H9 (cell line): ENCODE measurements at regions not wholly inside any gene's neighbourhood (a gene's known extent, or its start where the extent isn't known, plus 50 kb on each side); places are given as distances from the start of the nearest gene placed in this dataset.

Experiments used
- DNase-seq: peaks from one replicate; pipeline ENCODE4 v3.0.0-alpha.2; 2017
- H2AFZ ChIP-seq: one replicate; pipeline ENCODE4 v1.6.1; 2013; ENCODE audit warnings: mild to moderate bottlenecking, low read length, control low read depth, moderate library complexity
- H2AK5ac ChIP-seq: 2 replicates; pipeline ENCODE4 v1.6.1; 2013; ENCODE audit warnings: low read length, control low read depth, mixed read lengths; ENCODE audit not compliant: insufficient read length
- H2BK120ac ChIP-seq: one replicate; pipeline ENCODE4 v1.6.1; 2013; ENCODE audit warnings: low read depth, mild to moderate bottlenecking, low read length, control low read depth, inconsistent platforms; ENCODE audit not compliant: poor library complexity, severe bottlenecking
- H2BK12ac ChIP-seq: 2 replicates; pipeline ENCODE4 v1.6.1; 2013; ENCODE audit warnings: low read length, control low read depth, mixed read lengths, low read depth; ENCODE audit not compliant: insufficient read length
- H2BK15ac ChIP-seq: 2 replicates; pipeline ENCODE4 v1.6.1; 2013; ENCODE audit warnings: low read depth, low read length, control low read depth
- H2BK20ac ChIP-seq: one replicate; pipeline ENCODE4 v1.6.1; 2013; ENCODE audit warnings: low read depth, mild to moderate bottlenecking, low read length, control low read depth, inconsistent platforms; ENCODE audit not compliant: poor library complexity, severe bottlenecking
- H2BK5ac ChIP-seq: 2 replicates; pipeline ENCODE4 v1.6.1; 2013; ENCODE audit warnings: low read length, control low read depth, mixed read lengths; ENCODE audit not compliant: insufficient read length
- H3K14ac ChIP-seq: 2 replicates; pipeline ENCODE4 v1.6.1; 2013; ENCODE audit warnings: low read length, control low read depth; ENCODE audit not compliant: insufficient read depth
- H3K18ac ChIP-seq: 2 replicates; pipeline ENCODE4 v1.6.1; 2013; ENCODE audit warnings: low read depth, mild to moderate bottlenecking, mixed read lengths, low read length, control low read depth; ENCODE audit not compliant: insufficient read length
- H3K23ac ChIP-seq: 2 replicates; pipeline ENCODE4 v1.6.1; 2013; ENCODE audit warnings: low read length, control low read depth, mixed read lengths, low read depth; ENCODE audit not compliant: insufficient read length
- H3K23me2 ChIP-seq: 2 replicates; pipeline ENCODE4 v1.6.1; 2013; ENCODE audit warnings: low read depth, mild to moderate bottlenecking, mixed read lengths, low read length, control low read depth; ENCODE audit not compliant: insufficient read length, poor library complexity, severe bottlenecking
- H3K27ac ChIP-seq: 2 replicates; pipeline ENCODE4 v1.5.1; 2013; ENCODE audit warnings: low read length, control low read depth, mixed read lengths, low read depth; ENCODE audit not compliant: insufficient read length
- H3K27me3 ChIP-seq: 2 replicates; pipeline ENCODE4 v1.6.1; 2013; ENCODE audit warnings: low read length, control low read depth, inconsistent platforms; ENCODE audit not compliant: insufficient read depth
- H3K4ac ChIP-seq: 2 replicates; pipeline ENCODE4 v1.6.1; 2013; ENCODE audit warnings: low read depth, mild to moderate bottlenecking, control low read depth, inconsistent platforms, low read length, moderate library complexity
- H3K4me1 ChIP-seq: 2 replicates; pipeline ENCODE4 v1.6.1; 2013; ENCODE audit warnings: low read length, control low read depth, inconsistent platforms; ENCODE audit not compliant: insufficient read depth
- H3K4me2 ChIP-seq: 2 replicates; pipeline ENCODE4 v1.6.1; 2013; ENCODE audit warnings: low read length, control low read depth, mixed read lengths; ENCODE audit not compliant: insufficient read length, insufficient read depth
- H3K56ac ChIP-seq: 2 replicates; pipeline ENCODE4 v1.6.1; 2013; ENCODE audit warnings: low read depth, mild to moderate bottlenecking, mixed read lengths, low read length, control low read depth; ENCODE audit not compliant: insufficient read length
- H3K79me1 ChIP-seq: 2 replicates; pipeline ENCODE4 v1.6.1; 2013; ENCODE audit warnings: low read depth, mild to moderate bottlenecking, moderate library complexity, low read length, control low read depth, inconsistent platforms; ENCODE audit not compliant: insufficient read depth, poor library complexity, severe bottlenecking
- H3K79me2 ChIP-seq: 2 replicates; pipeline ENCODE4 v1.6.1; 2013; ENCODE audit warnings: low read length, control low read depth, inconsistent platforms; ENCODE audit not compliant: insufficient read depth
- H3K9ac ChIP-seq: 2 replicates; pipeline ENCODE4 v1.6.1; 2013; ENCODE audit warnings: low read length, control low read depth, mixed read lengths; ENCODE audit not compliant: insufficient read length; ENCODE audit errors: extremely low read depth
- H3K9me3 ChIP-seq: one replicate; pipeline ENCODE4 v1.6.1; 2013; ENCODE audit warnings: low read depth, low read length, inconsistent platforms; ENCODE audit not compliant: control insufficient read depth
- H3T11ph ChIP-seq: one replicate; pipeline ENCODE4 v1.6.1; 2013; ENCODE audit warnings: mild to moderate bottlenecking, low read length, control low read depth, inconsistent platforms
- H4K20me1 ChIP-seq: one replicate; pipeline ENCODE4 v1.6.1; 2013; ENCODE audit not compliant: control insufficient read depth, insufficient read length, insufficient read depth
- H4K5ac ChIP-seq: 2 replicates; pipeline ENCODE4 v1.6.1; 2013; ENCODE audit warnings: low read depth, mild to moderate bottlenecking, mixed read lengths, low read length, control low read depth; ENCODE audit not compliant: insufficient read length
- H4K8ac ChIP-seq: replicated peaks from 2 replicates; pipeline ENCODE4 v1.6.1; 2013; ENCODE audit warnings: low read length, control low read depth, mixed read lengths, low read depth; ENCODE audit not compliant: insufficient read length
- H4K91ac ChIP-seq: 2 replicates; pipeline ENCODE4 v1.6.1; 2013; ENCODE audit warnings: low read depth, mild to moderate bottlenecking, moderate library complexity, mixed read lengths, low read length, control low read depth; ENCODE audit not compliant: insufficient read length
- H3K27ac Mint-ChIP-seq, 3 experiments: 2 replicates in 2 of 3; 3 replicates in 1 of 3; pipeline ENCODE4 v1.8.0; 2020 to 2021; ENCODE audit warnings: mixed read lengths in 3 of 3, mild to moderate bottlenecking in 1 of 3, moderate library complexity in 1 of 3
- H3K27me3 Mint-ChIP-seq: 2 replicates; pipeline ENCODE4 v1.8.0; 2021; ENCODE audit warnings: low read depth, mild to moderate bottlenecking, moderate library complexity, mixed read lengths
- H3K36me3 Mint-ChIP-seq, 3 experiments: 2 replicates in 2 of 3; 3 replicates in 1 of 3; pipeline ENCODE4 v1.8.0; 2020 to 2021; ENCODE audit warnings: low read depth in 3 of 3, mixed read lengths in 3 of 3; ENCODE audit not compliant: insufficient read depth in 1 of 3
- H3K4me1 Mint-ChIP-seq, 2 experiments: 2 replicates each; pipeline ENCODE4 v1.8.0; 2020; ENCODE audit warnings: mixed read lengths in 2 of 2
- H3K4me3 Mint-ChIP-seq, 2 experiments: 2 replicates in 1 of 2; 3 replicates in 1 of 2; pipeline ENCODE4 v1.8.0; 2020 to 2021; ENCODE audit warnings: mild to moderate bottlenecking in 2 of 2, mixed read lengths in 2 of 2, moderate library complexity in 1 of 2
- H3K9me3 Mint-ChIP-seq, 2 experiments: 2 replicates in 1 of 2; 3 replicates in 1 of 2; pipeline ENCODE4 v1.8.0; 2020; ENCODE audit warnings: mild to moderate bottlenecking in 2 of 2, mixed read lengths in 2 of 2, moderate library complexity in 1 of 2
- CTCF ChIP-seq: fragments of 200-600 bp; sonication (generic); conservative IDR thresholded peaks from 3 replicates; pipeline ENCODE4 v1.8.0; 2021; ENCODE audit warnings: antibody characterized with exemption, mild to moderate bottlenecking
- WGBS: extraction: QIAGEN DNeasy Blood & Tissue Kit; methylation state at CpG from one replicate; pipeline ENCODE4 v1.1.7; 2013; ENCODE audit warnings: missing lambda C conversion rate, low lambda C conversion rate, mixed read lengths; ENCODE audit not compliant: insufficient read length; ENCODE audit errors: extremely low coverage; 5-methylcytosine and 5-hydroxymethylcytosine counted together

GRCh38 chr1:213656503-213656902 is 331.3 kb upstream of the PROX1 start:
- no peak overlapping the region for H3K18ac ChIP-seq
- no peaks in the 10 kb centered on the region for H3K27me3 ChIP-seq

More at GRCh38 chr1:213656503-213656902, 331.3 kb upstream of the PROX1 start:
- Mint-ChIP-seq H3K4me1 (0 out of 4 replicates have a peak, but pooled peaks cover 0 to 3% of the 10 kb centered on the region in 2 experiments), H3K9me3 (no peaks in the 10 kb centered on the region), H3K27ac (no peak overlapping the region), H3K36me3 (no peaks in the 10 kb centered on the region), H3K4me3 (no peak overlapping the region), H3K27me3 (no peaks in the 10 kb centered on the region)
- no peak overlapping the region for H3K4me2 ChIP-seq
- H2BK12ac ChIP-seq = no peak overlapping the region
- WGBS = no CpG with 5 or more reads among the region's 3 CpGs
- no peak overlapping the region for H2BK20ac ChIP-seq
- no peak overlapping the region for H3K4ac ChIP-seq
- no peak overlapping the region for H3K14ac ChIP-seq
- H3K4me1 ChIP-seq = no peaks in the 10 kb centered on the region; the same call in 1 of the 2 replicates
- no peak overlapping the region for H4K8ac ChIP-seq
- no peaks in the 10 kb centered on the region for H3K23me2 ChIP-seq
- no peak overlapping the region for H4K91ac ChIP-seq
- no peak for DNase-seq
- H4K5ac ChIP-seq = no peak overlapping the region
- H3K23ac ChIP-seq = no peak overlapping the region
- no peaks in the 10 kb centered on the region for H4K20me1 ChIP-seq
- no peaks in the 10 kb centered on the region for H3K79me1 ChIP-seq
- no peak overlapping the region for H2AK5ac ChIP-seq
- no peak overlapping the region for H2AFZ ChIP-seq
- H3K27ac ChIP-seq = no peak overlapping the region
- no peaks in the 10 kb centered on the region for H3K79me2 ChIP-seq
- no peak overlapping the region for H3K9ac ChIP-seq
- H2BK120ac ChIP-seq = no peak overlapping the region
- no peak overlapping the region for H3T11ph ChIP-seq
- TF ChIP-seq CTCF = no peak
- no peak overlapping the region for H2BK5ac ChIP-seq
- no peak overlapping the region for H3K56ac ChIP-seq
- no peaks in the 10 kb centered on the region for H3K9me3 ChIP-seq
- H2BK15ac ChIP-seq = no peak overlapping the region
